ENCODE measurements at regions not wholly inside any gene's neighbourhood (a gene's known extent, or its start where the extent isn't known, plus 50 kb on each side); places are given as distances from the start of the nearest gene placed in this dataset.

- no peak for DNase-seq
- intact Hi-C loops (cut with DNase I) = no loop called here
- no peaks in the 10 kb centered on the region for H3K36me3 ChIP-seq
These were observed 597.3 kb downstream of the ZIC1 start for GRCh38 chr3:148006508-148006907.

GRCh38 chr3:148008591-148008990, 599.4 kb downstream of the ZIC1 start:
- intact Hi-C loops (cut with DNase I) = no loop called here
- Histone ChIP-seq H3K27ac (no peak overlapping the region), H3K27me3 (no peaks in the 10 kb centered on the region), H3K4me3 (no peak overlapping the region), H3K36me3 (no peaks in the 10 kb centered on the region), H3K9me3 (peaks cover 0 to under 1% (median 0%) of the 10 kb centered on the region in 12 donors), H3K4me1 (no peaks in the 10 kb centered on the region)
- TF ChIP-seq CTCF (IDR thresholded peaks at IDR 0.05) (no peak), POLR2A (IDR thresholded peaks at IDR 0.05) (no peak)
- DNase-seq (no peak), ATAC-seq (no peak)
- WGBS, 4 donors = 14 to 43% (median 27%) methylated on average over 1 of the region's 1 CpG

More at GRCh38 chr3:148006508-148006907, 597.3 kb downstream of the ZIC1 start:
- ATAC-seq = no peak
- H3K27ac ChIP-seq = no peak overlapping the region
- no peaks in the 10 kb centered on the region for H3K9me3 ChIP-seq
- no peak overlapping the region for H3K4me3 ChIP-seq
- no peaks in the 10 kb centered on the region for H3K27me3 ChIP-seq
- TF ChIP-seq POLR2A (IDR thresholded peaks at IDR 0.05) = no peak
- TF ChIP-seq CTCF (IDR thresholded peaks at IDR 0.05) = no peak
- H3K4me1 ChIP-seq = no peaks in the 10 kb centered on the region

- DNase-seq = no peak
- H3K36me3 ChIP-seq = no peaks in the 10 kb centered on the region
- no peaks in the 10 kb centered on the region for H3K27me3 ChIP-seq
- no peak for TF ChIP-seq CTCF (IDR thresholded peaks at IDR 0.05)
- no peak for TF ChIP-seq POLR2A (IDR thresholded peaks at IDR 0.05)
- H3K4me3 ChIP-seq = no peak overlapping the region
- H3K4me1 ChIP-seq = no peaks in the 10 kb centered on the region
- peaks cover 0 to 33% (median 9%) of the 10 kb centered on the region in 12 donors for H3K9me3 ChIP-seq
- ATAC-seq = no peak
- no peak overlapping the region for H3K27ac ChIP-seq
- WGBS, 4 donors = 67 to 73% (median 72%) methylated on average over 1 of the region's 1 CpG
- intact Hi-C loops (cut with DNase I) = no loop called here
These were observed 611.7 kb downstream of the ZIC1 start for GRCh38 chr3:148020861-148021260.

- Histone ChIP-seq H3K9me3 (peaks cover 0 to 28% (median 5%) of the 10 kb centered on the region in 12 donors), H3K4me3 (no peak overlapping the region), H3K27me3 (no peaks in the 10 kb centered on the region), H3K4me1 (no peaks in the 10 kb centered on the region), H3K36me3 (no peaks in the 10 kb centered on the region), H3K27ac (no peak overlapping the region)
- 88 to 92% (median 90%) methylated on average over 6 of the region's 6 CpGs for WGBS, 4 donors
- intact Hi-C loops (cut with DNase I) = no loop called here
- DNase-seq (no peak), ATAC-seq (no peak)
- TF ChIP-seq CTCF (IDR thresholded peaks at IDR 0.05) = no peak
- TF ChIP-seq POLR2A (IDR thresholded peaks at IDR 0.05) = no peak
These were observed 612.2 kb downstream of the ZIC1 start for GRCh38 chr3:148021381-148021780.
